ENCODE measurements at regions not wholly inside any gene's neighbourhood (a gene's known extent, or its start where the extent isn't known, plus 50 kb on each side); places are given as distances from the start of the nearest gene placed in this dataset.

GRCh38 chr7:69204943-69205342, 393.3 kb upstream of the AUTS2 start:
- no peaks in the 10 kb centered on the region for H3K79me2 ChIP-seq (ENCODE audit: control insufficient read depth in 1 of 2, insufficient read depth in 2 of 2, low read length in 2 of 2)
- no peak for FAIRE-seq
- 93% methylated on average over 3 of the region's 3 CpGs; no CpG with 5 or more reads in 1 of the 2 experiments for WGBS, 2 experiments (ENCODE audit: extremely low coverage in 1 of 2, insufficient coverage in 1 of 2, insufficient read length in 1 of 2, insufficient replicate concordance in 2 of 2, low coverage in 1 of 2, low lambda C conversion rate in 2 of 2, missing lambda C conversion rate in 1 of 2)
- TF ChIP-seq NRF1 (IDR thresholded peaks at IDR 0.05; ENCODE audit: low read depth, low read length) (no peak), CTCF (IDR thresholded peaks at IDR 0.05; ENCODE audit: control extremely low read depth in 1 of 3, insufficient read depth in 1 of 3, low read depth in 1 of 3, low read length in 3 of 3) (no peak), HDAC6 (IDR thresholded peaks at IDR 0.05; ENCODE audit: low read depth, low read length) (no peak), CEBPB (IDR thresholded peaks at IDR 0.05; ENCODE audit: low read depth, low read length) (no peak), CHD1 (IDR thresholded peaks at IDR 0.05; ENCODE audit: low read depth, low read length) (no peak), FOSL1 (IDR thresholded peaks at IDR 0.05; ENCODE audit: insufficient read depth, low read depth, low read length) (no peak), SAP30 (IDR thresholded peaks at IDR 0.05; ENCODE audit: insufficient read depth, insufficient replicate concordance, low read length) (no peak), MAX (IDR thresholded peaks at IDR 0.05) (no peak), CHD2 (IDR thresholded peaks at IDR 0.05; ENCODE audit: low read length) (no peak), RBBP5 (IDR thresholded peaks at IDR 0.05; ENCODE audit: borderline replicate concordance, low read depth, low read length) (no peak), E2F6 (IDR thresholded peaks at IDR 0.05) (no peak), TAF1 (IDR thresholded peaks at IDR 0.05; ENCODE audit: low read depth, low read length) (no peak)

More at GRCh38 chr7:69204943-69205342, 393.3 kb upstream of the AUTS2 start:
- Histone ChIP-seq H2BK12ac (ENCODE audit: low read depth, low read length) (no peak overlapping the region), H2AFZ (ENCODE audit: low read length) (no peak overlapping the region), H3K18ac (ENCODE audit: extremely low read depth, low read length) (no peak overlapping the region), H3K4me1 (replicated peaks in 1 of 4; ENCODE audit: control insufficient read depth in 3 of 4, insufficient read depth in 4 of 4, low read length in 3 of 4) (no peaks in the 10 kb centered on the region), H3K56ac (replicated peaks; ENCODE audit: insufficient read length, low read depth, low read length) (no peak overlapping the region), H3K79me1 (ENCODE audit: low read depth, low read length) (no peaks in the 10 kb centered on the region), H3K9me3 (ENCODE audit: insufficient read depth in 2 of 2, low read depth in 1 of 2, low read length in 1 of 2) (no peaks in the 10 kb centered on the region), H4K5ac (ENCODE audit: insufficient read length, low read depth, low read length) (no peak overlapping the region), H2BK120ac (replicated peaks; ENCODE audit: low read depth, low read length) (no peak overlapping the region), H3K14ac (ENCODE audit: insufficient read length) (no peak overlapping the region), H2AK5ac (ENCODE audit: low read depth, low read length) (no peak overlapping the region), H4K8ac (ENCODE audit: extremely low read depth, insufficient read depth, low read length) (no peak overlapping the region), H4K91ac (replicated peaks; ENCODE audit: insufficient read length, low read length) (no peak overlapping the region), H3K23ac (ENCODE audit: insufficient read length) (no peak overlapping the region), H3K27ac (ENCODE audit: low read depth, low read length) (no peak overlapping the region), H2BK15ac (ENCODE audit: low read length) (no peak overlapping the region), H3K4me2 (ENCODE audit: insufficient read depth in 1 of 2, low read depth in 2 of 2, low read length in 2 of 2) (no peak overlapping the region), H3K4ac (replicated peaks; ENCODE audit: insufficient read length, low read depth, low read length) (no peak overlapping the region), H2BK5ac (ENCODE audit: low read depth, low read length) (no peak overlapping the region), H4K20me1 (replicated peaks in 1 of 2; ENCODE audit: control insufficient read depth in 1 of 2, insufficient read depth in 2 of 2, low read length in 2 of 2) (no peaks in the 10 kb centered on the region), H3K4me3 (ENCODE audit: extremely low read depth in 1 of 4, insufficient read depth in 2 of 4, low read depth in 3 of 4, low read length in 4 of 4) (no peak overlapping the region), H3K23me2 (ENCODE audit: low read depth, low read length) (no peaks in the 10 kb centered on the region), H3K9ac (replicated peaks in 1 of 4; ENCODE audit: extremely low read depth in 1 of 4, low read depth in 3 of 4, low read length in 3 of 4) (no peak overlapping the region), H3K36me3 (ENCODE audit: control insufficient read depth in 2 of 4, insufficient read depth in 4 of 4, low read length in 3 of 4) (no peaks in the 10 kb centered on the region), H3K27me3 (replicated peaks in 1 of 4; ENCODE audit: control insufficient read depth in 3 of 4, extremely low read depth in 1 of 4, insufficient read depth in 3 of 4, low read length in 3 of 4) (no peaks in the 10 kb centered on the region), H2BK20ac (ENCODE audit: low read length) (no peak overlapping the region)
- CTCF ChIA-PET (ENCODE audit: partially characterized antibody) = no interaction called here
- DNase-seq (ENCODE audit: low read depth in 1 of 2, low spot score in 2 of 2) = no peak
- POLR2A ChIA-PET (ENCODE audit: partially characterized antibody) = no interaction called here

Data from H1 (cell line).